ENCODE measurements at regions not wholly inside any gene's neighbourhood (a gene's known extent, or its start where the extent isn't known, plus 50 kb on each side); places are given as distances from the start of the nearest gene placed in this dataset.

GRCh38 chr3:106078635-106079034, 209.8 kb upstream of the CBLB start:
- H3K4me1 ChIP-seq (ENCODE audit: insufficient read depth, poor library complexity, severe bottlenecking), result no peaks in the 10 kb centered on the region
- no peaks in the 10 kb centered on the region for H3K36me3 ChIP-seq (ENCODE audit: low read depth)
- no peaks in the 10 kb centered on the region for H3K9me3 ChIP-seq (ENCODE audit: severe bottlenecking)
- DNase-seq (ENCODE audit: low spot score) (no peak), ATAC-seq (ENCODE audit: low read depth) (no peak)
- no peaks in the 10 kb centered on the region for H3K27me3 ChIP-seq (ENCODE audit: insufficient read depth, poor library complexity, severe bottlenecking)
- H3K4me3 ChIP-seq (ENCODE audit: severe bottlenecking), result no peak overlapping the region
- no peak for TF ChIP-seq CTCF (IDR thresholded peaks at IDR 0.05; ENCODE audit: poor library complexity, severe bottlenecking)
- no peak overlapping the region for H3K27ac ChIP-seq (ENCODE audit: poor library complexity, severe bottlenecking)

GRCh38 chr3:106082616-106083015, 213.8 kb upstream of the CBLB start:
- Histone ChIP-seq H3K4me3 (ENCODE audit: severe bottlenecking) (no peak overlapping the region), H3K9me3 (ENCODE audit: severe bottlenecking) (no peaks in the 10 kb centered on the region), H3K27ac (ENCODE audit: poor library complexity, severe bottlenecking) (no peak overlapping the region), H3K4me1 (ENCODE audit: insufficient read depth, poor library complexity, severe bottlenecking) (no peaks in the 10 kb centered on the region), H3K27me3 (ENCODE audit: insufficient read depth, poor library complexity, severe bottlenecking) (no peaks in the 10 kb centered on the region), H3K36me3 (ENCODE audit: low read depth) (no peaks in the 10 kb centered on the region)
- TF ChIP-seq CTCF (IDR thresholded peaks at IDR 0.05; ENCODE audit: poor library complexity, severe bottlenecking), result no peak
- no peak for DNase-seq (ENCODE audit: low spot score)
- no peak for ATAC-seq (ENCODE audit: low read depth)

- no peak for ATAC-seq (ENCODE audit: low read depth)
- no peaks in the 10 kb centered on the region for H3K9me3 ChIP-seq (ENCODE audit: severe bottlenecking)
- no peak for TF ChIP-seq CTCF (IDR thresholded peaks at IDR 0.05; ENCODE audit: poor library complexity, severe bottlenecking)
- no peaks in the 10 kb centered on the region for H3K27me3 ChIP-seq (ENCODE audit: insufficient read depth, poor library complexity, severe bottlenecking)
- no peak for DNase-seq (ENCODE audit: low spot score)
- H3K4me1 ChIP-seq (ENCODE audit: insufficient read depth, poor library complexity, severe bottlenecking), result no peaks in the 10 kb centered on the region
- no peaks in the 10 kb centered on the region for H3K36me3 ChIP-seq (ENCODE audit: low read depth)
- no peak overlapping the region for H3K27ac ChIP-seq (ENCODE audit: poor library complexity, severe bottlenecking)
- no peak overlapping the region for H3K4me3 ChIP-seq (ENCODE audit: severe bottlenecking)
Measured at GRCh38 chr3:106083207-106083606, 214.4 kb upstream of the CBLB start.

DNA sequence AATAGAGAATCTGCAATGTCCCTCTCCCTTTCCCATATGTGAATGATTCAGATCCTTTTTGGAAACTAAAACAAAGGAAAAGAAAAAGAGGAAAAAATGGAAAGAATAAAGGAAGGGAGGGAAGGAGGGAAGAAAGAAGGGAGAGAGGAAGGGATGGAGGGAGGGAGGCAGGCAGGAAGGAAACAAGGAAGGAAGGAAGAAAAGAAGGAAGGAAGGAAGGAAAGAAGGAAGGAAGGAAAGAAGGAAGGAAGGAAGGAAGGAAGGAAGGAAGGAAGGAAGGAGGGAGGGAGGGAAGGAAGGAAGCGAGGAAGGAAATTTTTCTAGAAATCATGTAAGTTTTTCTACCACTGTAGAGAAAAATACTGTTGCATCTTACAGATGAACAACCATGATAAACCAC, 215.0 kb upstream of the CBLB start:
- no peaks in the 10 kb centered on the region for H3K4me1 ChIP-seq (ENCODE audit: insufficient read depth, poor library complexity, severe bottlenecking)
- ATAC-seq (ENCODE audit: low read depth) (no peak), DNase-seq (ENCODE audit: low spot score) (no peak)
- no peak overlapping the region for H3K4me3 ChIP-seq (ENCODE audit: severe bottlenecking)
- no peaks in the 10 kb centered on the region for H3K27me3 ChIP-seq (ENCODE audit: insufficient read depth, poor library complexity, severe bottlenecking)
- H3K36me3 ChIP-seq (ENCODE audit: low read depth), result no peaks in the 10 kb centered on the region
- no peak for TF ChIP-seq CTCF (IDR thresholded peaks at IDR 0.05; ENCODE audit: poor library complexity, severe bottlenecking)
- H3K9me3 ChIP-seq (ENCODE audit: severe bottlenecking), result no peaks in the 10 kb centered on the region
- H3K27ac ChIP-seq (ENCODE audit: poor library complexity, severe bottlenecking), result no peak overlapping the region

GRCh38 chr3:106086038-106086437, 217.2 kb upstream of the CBLB start:
- no peaks in the 10 kb centered on the region for H3K4me1 ChIP-seq (ENCODE audit: insufficient read depth, poor library complexity, severe bottlenecking)
- TF ChIP-seq CTCF (IDR thresholded peaks at IDR 0.05; ENCODE audit: poor library complexity, severe bottlenecking), result no peak
- ATAC-seq (ENCODE audit: low read depth), result no peak
- DNase-seq (ENCODE audit: low spot score), result no peak
- no peak overlapping the region for H3K27ac ChIP-seq (ENCODE audit: poor library complexity, severe bottlenecking)
- no peaks in the 10 kb centered on the region for H3K9me3 ChIP-seq (ENCODE audit: severe bottlenecking)
- no peaks in the 10 kb centered on the region for H3K36me3 ChIP-seq (ENCODE audit: low read depth)
- H3K4me3 ChIP-seq (ENCODE audit: severe bottlenecking), result no peak overlapping the region
- no peaks in the 10 kb centered on the region for H3K27me3 ChIP-seq (ENCODE audit: insufficient read depth, poor library complexity, severe bottlenecking)
